Right lobe of liver (tissue), 4 donors: ENCODE measurements at regions not wholly inside any gene's neighbourhood (a gene's known extent, or its start where the extent isn't known, plus 50 kb on each side); places are given as distances from the start of the nearest gene placed in this dataset.

Experiments
- CTCF ChIP-seq, 4 donors: fragments of 200-600 bp in 3 of 4; fragments of 450-650 bp in 1 of 4; IDR thresholded peaks; one replicate each; pipeline versions ENCODE4 v1.5.1 to v1.8.0; 2016 to 2022; ENCODE audit warnings: antibody characterized with exemption in 4 of 4, mild to moderate bottlenecking in 2 of 4
- POLR2A ChIP-seq: fragments of 450-650 bp; IDR thresholded peaks from one replicate; pipeline ENCODE4 v1.6.1; 2017; ENCODE audit warnings: antibody characterized with exemption, mild to moderate bottlenecking
- donor health status: DM: no; HTN: no; CAD: no.
- donor health status: DM: no; HTN: no; CAD: no.
- donor health status: DM: no; HTN: yes; CAD: no.

- TF ChIP-seq CTCF (IDR thresholded peaks at IDR 0.05) (no peak), POLR2A (no peak)
These were observed 527.7 kb downstream of the FUT8 start for GRCh38 chr14:65940056-65940735.
